Right kidney (tissue), 1 donor: ENCODE measurements at regions not wholly inside any gene's neighbourhood (a gene's known extent, or its start where the extent isn't known, plus 50 kb on each side); places are given as distances from the start of the nearest gene placed in this dataset.
"Not testable (repeated sequence)": the region's sequence is repeated elsewhere in the genome, so short reads cannot be mapped to it uniquely, and the experiment has no call there.

Experiments
- DNase-seq: peaks from one replicate; pipeline ENCODE4 v3.0.0-alpha.2; 2016

GRCh38 chr16:55016515-55016914 is 85.8 kb downstream of the IRX5 start:
- DNase-seq, result no peak

- DNase-seq, result no peak
Observed at GRCh38 chr16:55017321-55017720, 86.7 kb downstream of the IRX5 start.

- DNase-seq, result no peak
Observed at GRCh38 chr16:55018881-55019280, 88.2 kb downstream of the IRX5 start.

- no peak for DNase-seq
Observed at GRCh38 chr16:55019419-55020131, 88.9 kb downstream of the IRX5 start.

GRCh38 chr16:55021595-55022475 is 91.2 kb downstream of the IRX5 start:
- no peak for DNase-seq

- DNase-seq, result not testable (repeated sequence)
Observed at GRCh38 chr16:55027260-55027659, 96.6 kb downstream of the IRX5 start.

- DNase-seq, result no peak
Observed at GRCh38 chr16:55029509-55029908, 98.8 kb downstream of the IRX5 start.

GRCh38 chr16:55030944-55031343 is 100.3 kb downstream of the IRX5 start:
- DNase-seq, result no peak

GRCh38 chr16:55031481-55031880 is 100.8 kb downstream of the IRX5 start:
- no peak for DNase-seq

- no peak for DNase-seq
Observed at GRCh38 chr16:55033225-55034156, 102.8 kb downstream of the IRX5 start.

- DNase-seq, result no peak
Observed at GRCh38 chr16:55035029-55035428, 104.4 kb downstream of the IRX5 start.

- DNase-seq, result no peak
Observed at GRCh38 chr16:55035956-55036355, 105.3 kb downstream of the IRX5 start.

GRCh38 chr16:55036371-55036821 is 105.7 kb downstream of the IRX5 start:
- DNase-seq, result no peak

- DNase-seq, result no peak
Observed at GRCh38 chr16:55037046-55037445, 106.4 kb downstream of the IRX5 start.

GRCh38 chr16:55037966-55038365 is 107.3 kb downstream of the IRX5 start:
- DNase-seq, result no peak

GRCh38 chr16:55039042-55039441 is 108.4 kb downstream of the IRX5 start:
- no peak for DNase-seq

- DNase-seq, result no peak
Observed at GRCh38 chr16:55039511-55039910, 108.8 kb downstream of the IRX5 start.

- DNase-seq, result no peak
Observed at GRCh38 chr16:55039931-55040330, 109.3 kb downstream of the IRX5 start.

- DNase-seq, result no peak
Observed at GRCh38 chr16:55040366-55041086, 109.9 kb downstream of the IRX5 start.

GRCh38 chr16:55041540-55042234 is 111.0 kb downstream of the IRX5 start:
- no peak for DNase-seq
